GOT3 (cell line): ENCODE measurements at regions not wholly inside any gene's neighbourhood (a gene's known extent, or its start where the extent isn't known, plus 50 kb on each side); places are given as distances from the start of the nearest gene placed in this dataset.
"Not testable (repeated sequence)": the region's sequence is repeated elsewhere in the genome, so short reads cannot be mapped to it uniquely, and the experiment has no call there.

Experiments
- DNase-seq: peaks from one replicate; lab custom pipeline; 2025; ENCODE audit warnings: mixed read lengths; lab: John Stamatoyannopoulos, UW

DNA sequence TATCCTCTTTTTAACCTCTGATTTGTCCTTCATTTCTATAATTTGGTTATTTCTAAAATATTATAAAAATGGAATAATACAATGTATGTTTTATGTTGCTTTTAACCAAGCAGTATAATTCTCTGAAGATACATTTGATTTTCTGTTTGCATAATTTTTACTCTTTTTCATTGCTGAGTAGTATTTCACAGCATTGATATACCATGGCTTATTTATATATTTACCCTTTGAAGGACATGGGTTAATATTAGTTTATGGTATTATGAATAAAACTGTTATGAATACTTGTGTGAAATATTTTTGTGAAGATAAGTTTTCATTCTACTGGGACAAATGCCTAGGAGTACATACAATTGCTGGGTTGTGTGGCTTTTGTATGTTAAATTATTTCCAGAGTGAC is 748.6 kb downstream of the TENT5A start:
- DNase-seq = no peak

DNA sequence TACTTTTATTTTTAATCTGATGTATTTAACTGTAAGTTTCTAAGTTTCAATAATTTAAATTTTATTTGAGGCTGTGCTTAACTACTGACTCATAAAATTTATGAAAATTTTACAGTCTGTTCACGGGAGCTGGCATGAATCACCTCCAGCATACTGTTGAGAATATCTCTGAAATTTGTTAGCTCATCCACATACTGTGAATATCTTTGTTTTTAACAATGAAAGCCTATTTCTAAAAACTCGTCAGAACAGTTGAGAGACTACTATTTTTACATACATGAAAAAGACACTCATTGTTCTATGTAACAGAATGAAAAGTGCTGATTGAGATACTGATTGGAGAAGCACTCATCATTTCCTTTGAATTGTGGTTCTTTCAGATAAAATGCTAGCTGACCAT is 749.3 kb downstream of the TENT5A start:
- no peak for DNase-seq

GRCh38 chr6:81002126-81002525 is 750.4 kb downstream of the TENT5A start:
- DNase-seq = no peak

- DNase-seq = no peak
Observed at GRCh38 chr6:80991316-80991715, 761.2 kb downstream of the TENT5A start.

GRCh38 chr6:80988892-80989291 is 763.6 kb downstream of the TENT5A start:
- no peak for DNase-seq

- DNase-seq = no peak
Observed at GRCh38 chr6:80988286-80988685, 764.2 kb downstream of the TENT5A start.

DNA sequence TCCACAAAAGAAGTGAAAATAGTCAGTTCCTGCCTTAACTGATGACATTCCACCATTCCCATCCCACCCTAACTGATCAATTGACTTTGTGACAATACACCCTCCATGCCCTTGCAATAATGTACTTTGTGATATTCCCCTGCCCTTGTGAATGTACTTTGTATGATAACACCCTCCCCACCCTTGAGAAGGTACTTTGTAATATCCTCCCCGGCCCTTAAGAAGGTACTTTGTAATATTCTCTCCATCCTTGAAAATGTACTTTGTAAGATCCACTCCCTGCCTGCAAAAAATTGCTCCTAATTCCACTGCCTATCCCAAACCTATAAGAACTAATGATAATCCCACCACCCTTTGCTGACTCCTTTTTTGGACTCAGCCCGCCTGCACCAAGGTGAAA is 771.3 kb downstream of the TENT5A start:
- not testable (repeated sequence) for DNase-seq

DNA sequence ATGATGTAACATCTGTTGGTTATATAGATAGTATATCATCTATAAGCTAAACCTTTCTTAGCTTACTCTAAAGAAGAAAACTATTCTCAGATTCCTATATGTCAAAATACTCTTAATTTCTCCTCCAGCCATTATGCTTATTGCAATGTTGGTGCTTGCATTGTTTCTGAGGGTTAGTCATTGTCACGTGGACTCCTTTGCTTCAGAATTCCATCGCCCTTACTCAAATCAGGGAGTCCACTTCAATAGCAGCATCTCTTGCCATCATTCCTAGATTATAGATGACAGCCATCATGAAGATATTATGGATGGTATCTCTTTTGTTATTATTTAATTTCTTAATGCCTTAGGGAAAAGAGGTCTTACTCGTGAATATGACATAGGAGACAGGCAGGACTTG is 776.1 kb downstream of the TENT5A start:
- no peak for DNase-seq

DNA sequence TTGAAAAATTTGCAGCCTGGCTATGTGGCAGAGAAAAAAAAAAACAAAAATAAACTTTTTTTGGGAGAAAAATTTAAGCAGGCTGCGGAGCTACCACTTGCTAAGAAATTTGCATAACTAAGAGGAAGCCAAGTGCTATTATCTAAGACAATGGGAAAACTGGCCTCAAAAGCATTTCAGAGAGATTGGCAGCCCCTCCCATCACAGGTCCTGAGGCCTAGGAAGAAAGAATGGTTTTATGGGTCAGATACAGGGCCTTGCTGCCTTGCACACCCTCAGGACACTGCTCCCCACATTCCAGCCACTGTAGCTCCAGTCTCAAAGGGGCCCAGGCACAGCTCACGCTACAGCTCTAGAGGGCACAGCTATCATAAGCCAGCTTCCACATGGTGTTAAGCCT is 777.9 kb downstream of the TENT5A start:
- DNase-seq = no peak

DNA sequence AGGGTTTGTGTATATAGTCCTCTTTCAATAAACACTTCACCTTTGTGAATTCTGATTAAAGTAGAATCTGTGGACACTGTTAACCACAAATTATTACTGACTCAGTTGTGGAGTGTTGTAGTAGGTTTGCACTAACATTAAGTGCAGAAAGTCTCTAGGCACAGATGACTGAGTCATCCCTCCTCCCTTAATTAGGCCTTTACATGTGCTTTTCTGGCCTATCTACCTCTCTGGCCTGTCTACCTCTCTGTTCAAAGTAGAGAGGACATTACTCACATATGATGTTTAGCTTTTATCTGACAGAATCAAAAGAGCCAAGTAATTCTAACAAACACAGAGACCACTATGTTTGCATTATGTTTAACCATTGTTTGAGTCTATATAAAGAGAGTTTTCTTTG is 783.0 kb downstream of the TENT5A start:
- no peak for DNase-seq

- no peak for DNase-seq
Observed at GRCh38 chr6:80967609-80968008, 784.9 kb downstream of the TENT5A start.

GRCh38 chr6:80962382-80962781 is 790.1 kb downstream of the TENT5A start:
- DNase-seq = no peak

GRCh38 chr6:80961166-80961565 is 791.3 kb downstream of the TENT5A start:
- no peak for DNase-seq

DNA sequence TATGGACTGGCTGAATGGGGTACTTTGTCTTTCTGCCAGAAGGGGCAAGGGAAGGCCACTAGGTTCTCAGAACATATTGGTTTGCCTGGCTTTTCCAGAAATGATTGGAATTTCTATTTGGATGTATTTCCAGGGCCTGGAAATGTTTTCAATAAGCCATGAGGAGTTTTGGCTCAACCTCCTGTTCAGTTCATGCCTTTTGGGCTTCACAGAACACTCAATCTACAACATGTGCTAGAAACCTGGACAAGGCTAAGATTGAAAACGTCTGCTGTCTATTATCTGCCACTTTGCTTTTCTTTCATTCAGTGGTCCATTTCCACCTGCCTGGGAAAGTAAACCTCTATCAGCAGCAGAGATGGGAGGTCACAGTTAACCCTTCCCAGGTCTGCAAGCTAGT is 793.4 kb downstream of the TENT5A start:
- DNase-seq = no peak

DNA sequence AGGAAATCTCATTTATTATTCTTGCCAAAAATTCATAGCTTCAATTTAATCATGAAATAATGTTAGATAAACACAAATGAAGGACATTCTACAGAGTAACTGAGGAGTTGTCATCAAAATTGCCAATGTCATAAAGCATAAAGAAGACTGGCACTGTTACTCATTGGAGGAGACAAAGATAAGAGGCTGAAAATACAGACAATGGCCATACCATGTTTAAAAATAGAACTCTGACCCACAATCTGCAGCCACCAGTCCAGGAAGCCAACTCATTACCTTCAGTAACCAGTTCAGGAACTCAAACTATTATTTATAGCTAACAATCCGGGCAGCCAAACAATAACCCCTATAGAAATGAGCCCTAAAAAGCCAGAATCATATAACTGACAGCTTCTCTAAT is 795.6 kb downstream of the TENT5A start:
- DNase-seq = no peak

DNA sequence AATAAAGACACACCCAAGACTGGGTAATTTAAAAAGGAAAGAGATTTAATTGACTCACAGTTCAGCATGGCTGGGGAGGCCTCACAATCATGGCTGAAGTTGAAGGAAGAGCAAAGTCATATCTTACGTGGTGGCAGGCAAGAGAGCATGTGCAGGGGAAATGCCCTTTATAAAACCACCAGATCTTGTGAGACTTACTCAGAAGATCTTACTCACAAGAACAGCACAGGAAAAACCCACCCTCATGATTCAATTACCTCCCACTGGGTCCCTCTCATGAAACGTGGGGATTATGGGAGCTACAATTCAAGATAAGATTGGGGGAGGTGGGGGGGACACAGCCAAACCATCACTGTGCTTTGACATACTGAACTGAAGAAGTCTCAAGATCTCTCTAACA is 800.0 kb downstream of the TENT5A start:
- DNase-seq = not testable (repeated sequence)

DNA sequence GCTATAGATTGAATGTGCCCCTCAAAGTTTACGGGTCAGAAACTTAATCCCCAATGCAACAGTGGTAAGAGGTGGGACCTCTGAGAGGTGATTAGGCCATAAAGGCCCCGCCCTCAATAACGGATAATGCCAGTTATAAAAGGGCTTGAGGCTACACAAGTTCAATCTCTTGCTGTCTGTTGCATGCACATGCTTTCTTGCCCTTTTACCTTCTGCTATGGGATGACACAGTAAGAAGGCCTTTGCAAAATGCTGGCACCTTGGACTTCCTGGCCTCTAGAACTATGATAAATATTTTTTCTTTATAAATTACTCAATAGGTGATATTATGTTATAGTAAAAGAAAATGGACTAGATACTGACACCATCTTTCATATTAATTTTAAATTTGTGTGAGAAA is 806.1 kb downstream of the TENT5A start:
- no peak for DNase-seq

DNA sequence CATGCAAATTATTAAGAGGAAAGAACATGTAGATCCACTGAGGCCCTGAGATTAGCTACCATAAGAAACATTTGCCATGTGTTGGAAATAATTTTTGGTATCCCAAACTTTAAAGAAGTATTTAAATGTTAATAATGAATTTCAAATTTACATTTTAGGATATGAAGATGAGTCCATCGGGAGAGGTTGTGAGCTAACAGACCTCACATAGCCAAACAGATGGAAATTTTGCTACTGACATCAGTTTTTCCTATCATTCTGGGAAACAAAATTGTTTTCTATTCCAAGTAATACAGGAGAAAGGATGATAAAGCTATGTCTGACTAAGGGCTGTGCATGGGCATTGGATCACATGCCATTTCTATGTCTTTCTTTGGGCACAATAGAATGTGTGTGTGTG is 809.6 kb downstream of the TENT5A start:
- no peak for DNase-seq

GRCh38 chr6:80940976-80941375 is 811.5 kb downstream of the TENT5A start:
- no peak for DNase-seq

GRCh38 chr6:80940571-80940970 is 811.9 kb downstream of the TENT5A start:
- no peak for DNase-seq

DNA sequence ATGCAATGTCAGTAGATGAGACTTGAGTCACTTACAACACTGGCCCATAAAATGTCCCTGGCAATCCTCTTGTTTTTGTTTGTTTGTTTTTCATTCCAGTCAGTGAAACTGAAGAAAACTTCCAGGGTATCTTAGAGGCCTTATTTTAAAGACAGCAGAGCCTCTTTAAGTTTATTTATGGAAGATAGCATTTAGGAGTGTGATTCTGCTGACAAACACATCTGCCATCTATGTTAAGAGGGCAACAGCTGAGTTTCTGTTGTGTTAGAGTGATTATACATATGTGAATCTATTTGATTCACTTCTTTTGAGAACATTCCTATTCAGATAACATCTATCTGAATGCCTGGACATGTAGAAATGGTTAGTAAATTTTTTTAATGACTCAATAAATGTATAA is 812.6 kb downstream of the TENT5A start:
- no peak for DNase-seq

DNA sequence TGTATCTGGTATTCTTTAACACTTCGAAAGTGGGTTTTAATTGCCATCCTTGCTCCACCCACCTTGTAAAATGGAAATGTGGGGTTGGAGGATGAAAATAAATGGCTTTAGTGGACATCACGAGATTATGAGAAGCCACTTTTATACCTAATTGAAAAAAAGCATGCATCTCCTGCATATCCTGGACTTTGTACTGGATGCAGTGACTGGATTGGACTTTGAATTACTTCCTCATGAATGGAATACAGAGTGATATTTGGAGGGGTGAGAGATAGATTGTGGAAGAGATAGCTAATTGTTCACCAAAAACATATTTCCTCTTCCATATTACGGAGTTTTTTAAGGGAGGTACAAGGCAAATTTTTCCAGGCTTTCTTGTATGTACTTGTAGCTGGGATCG is 813.0 kb downstream of the TENT5A start:
- DNase-seq = no peak

DNA sequence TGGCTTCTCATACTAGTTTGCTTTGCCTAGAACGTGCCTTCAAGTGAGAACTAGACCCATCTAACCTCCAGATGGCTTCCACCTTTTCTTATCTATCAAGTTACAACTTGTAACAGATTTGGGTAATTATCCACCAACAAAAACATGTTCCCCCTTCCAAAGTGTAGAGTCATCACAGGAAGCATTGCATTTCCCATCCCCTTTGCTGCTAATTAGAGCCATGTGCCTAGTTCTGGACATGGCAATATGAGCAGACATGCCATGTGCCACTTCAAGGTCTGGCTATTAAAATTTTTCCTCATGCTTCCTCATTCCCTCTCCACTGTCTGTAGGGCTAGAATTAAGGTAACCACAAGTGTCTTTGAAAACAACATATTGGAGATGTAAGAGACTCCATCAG is 814.4 kb downstream of the TENT5A start:
- no peak for DNase-seq

GRCh38 chr6:80932359-80932758 is 820.1 kb downstream of the TENT5A start:
- DNase-seq = no peak

GRCh38 chr6:80930376-80930775 is 822.1 kb downstream of the TENT5A start:
- DNase-seq = no peak
